ENCODE measurements at regions not wholly inside any gene's neighbourhood (a gene's known extent, or its start where the extent isn't known, plus 50 kb on each side); places are given as distances from the start of the nearest gene placed in this dataset.

DNA sequence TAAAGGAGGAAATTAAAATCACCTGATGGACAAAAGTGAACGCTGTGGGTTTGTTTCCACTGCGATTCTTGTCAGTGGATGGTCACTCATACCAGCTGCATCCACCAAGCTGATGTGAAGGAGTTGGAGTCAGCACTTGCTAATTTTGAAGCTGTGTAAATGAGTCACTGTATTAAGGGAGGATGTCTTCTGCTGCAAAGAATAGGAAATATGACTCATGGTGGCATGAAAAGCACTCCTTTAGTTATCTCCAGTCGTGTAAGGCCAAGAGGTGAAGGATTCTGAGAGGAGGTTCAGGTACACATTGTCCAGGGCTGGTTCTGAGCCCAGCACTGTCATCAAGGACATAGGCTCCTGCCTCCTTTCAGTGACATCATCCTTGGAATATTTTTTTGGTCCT, 71.7 kb upstream of the SKOR2 start:
- no peak for DNase-seq (ENCODE audit: low spot score)
- intact Hi-C loops (cut with DNase I), result no loop called here

DNA sequence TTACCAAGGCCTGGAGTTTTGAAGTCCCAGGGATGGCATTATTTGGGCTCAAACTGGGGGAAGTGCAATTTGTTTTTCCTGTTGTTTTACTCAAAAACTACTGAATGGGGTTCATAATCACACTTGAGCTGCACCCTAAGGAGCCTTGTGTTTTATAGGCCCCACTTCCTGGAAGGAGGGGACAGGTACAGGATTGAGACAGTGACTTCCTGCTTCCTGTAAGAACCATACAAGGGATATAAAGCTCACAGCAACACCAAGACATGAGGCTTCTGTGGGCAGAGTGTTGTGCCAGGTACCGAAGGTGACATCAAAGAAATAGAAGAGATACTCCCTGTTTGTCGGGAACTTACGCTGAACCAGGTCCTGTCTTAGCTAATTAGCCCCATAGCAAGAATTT, 70.4 kb upstream of the SKOR2 start:
- intact Hi-C loops (cut with DNase I), result no loop called here
- no peak for DNase-seq (ENCODE audit: low spot score)

GRCh38 chr18:47317824-47318508, 66.5 kb upstream of the SKOR2 start:
- intact Hi-C loops (cut with DNase I), result no loop called here
- no peak for DNase-seq (ENCODE audit: low spot score)

GRCh38 chr18:47316924-47317323, 65.5 kb upstream of the SKOR2 start:
- intact Hi-C loops (cut with DNase I), result no loop called here
- DNase-seq (ENCODE audit: low spot score), result no peak

- DNase-seq (ENCODE audit: low spot score), result no peak
- intact Hi-C loops (cut with DNase I), result no loop called here
Observed at GRCh38 chr18:47313901-47314300, 62.4 kb upstream of the SKOR2 start.

- no peak for DNase-seq (ENCODE audit: low spot score)
- intact Hi-C loops (cut with DNase I), result no loop called here
Observed at GRCh38 chr18:47311585-47311984, 60.1 kb upstream of the SKOR2 start.

Small RNAs in the stretch of these regions (microRNA-seq; reads per million reads assigned to microRNA genes)
- gene MIR4527 (ENCODE audit: borderline microRNAs expressed in 2 of 2), result 0 reads per million in 2 donors
